HCT116 (cell line): ENCODE measurements at regions not wholly inside any gene's neighbourhood (a gene's known extent, or its start where the extent isn't known, plus 50 kb on each side); places are given as distances from the start of the nearest gene placed in this dataset.

Experiments used
- CEBPB ChIP-seq: IDR thresholded peaks from 2 replicates; pipeline ENCODE4 v1.6.1; 2012; ENCODE audit warnings: low read depth
- CTCF ChIP-seq, 3 experiments: fragments of 200-600 bp in 1 of 3; sonication (generic) in 1 of 3; IDR thresholded peaks in 2 of 3; conservative IDR thresholded peaks in 1 of 3; 2 replicates each; pipeline ENCODE4 v1.5.1; 2012 to 2017; ENCODE audit warnings: low read depth in 2 of 3, low read length in 2 of 3, antibody characterized with exemption in 1 of 3, borderline replicate concordance in 1 of 3, control low read depth in 1 of 3, mild to moderate bottlenecking in 1 of 3, mixed read lengths in 1 of 3, mixed run types in 1 of 3, moderate library complexity in 1 of 3; ENCODE audit not compliant: insufficient read depth in 1 of 3
- POLR2A ChIP-seq: IDR thresholded peaks from 2 replicates; pipeline ENCODE4 v1.7.0; 2011; ENCODE audit warnings: borderline replicate concordance; ENCODE audit not compliant: insufficient read depth, insufficient read length; ENCODE audit errors: extremely low read depth
- POLR2AphosphoS5 ChIP-seq: IDR thresholded peaks from 2 replicates; pipeline ENCODE4 v1.6.1; 2011; ENCODE audit warnings: mild to moderate bottlenecking, low read depth, low read length, moderate library complexity

- TF ChIP-seq CTCF (IDR thresholded peaks at IDR 0.05 in 2 of 3, conservative IDR thresholded peaks at IDR 0.05 in 1 of 3; ENCODE audit: borderline replicate concordance in 1 of 3, insufficient read depth in 1 of 3, low read depth in 2 of 3, low read length in 2 of 3) (peak in 2 of 3 experiments; percentile 9 to 19; a peak in 1 of 6 replicates), POLR2AphosphoS5 (no peak), CEBPB (no peak), POLR2A (no peak)
Observed at GRCh38 chr9:116051528-116051927, 102.1 kb upstream of the PAPPA start.
